Epidermal melanocyte (primary cell): ENCODE measurements at regions not wholly inside any gene's neighbourhood (a gene's known extent, or its start where the extent isn't known, plus 50 kb on each side); places are given as distances from the start of the nearest gene placed in this dataset.
A peak's percentile ranks its signal among the peaks of the same experiment; 100 is the strongest.
"Not testable (repeated sequence)": the region's sequence is repeated elsewhere in the genome, so short reads cannot be mapped to it uniquely, and the experiment has no call there.

Experiments used
- DNase-seq: peaks from one replicate; pipeline ENCODE4 v3.0.0; 2011; ENCODE audit warnings: low spot score; ENCODE audit not compliant: insufficient read length

GRCh38 chr6:100099189-100100074, 105.4 kb upstream of the MCHR2 start:
- DNase-seq, result no peak

GRCh38 chr6:100096936-100097335, 102.9 kb upstream of the MCHR2 start:
- DNase-seq, result no peak

- DNase-seq, result no peak
Observed at GRCh38 chr6:100096341-100096740, 102.3 kb upstream of the MCHR2 start.

GRCh38 chr6:100093405-100093804, 99.4 kb upstream of the MCHR2 start:
- DNase-seq, result no peak

- DNase-seq, result peak; percentile 41
Observed at GRCh38 chr6:100088009-100088408, 94.0 kb upstream of the MCHR2 start.

GRCh38 chr6:100084991-100085364, 91.0 kb upstream of the MCHR2 start:
- DNase-seq, result no peak

GRCh38 chr6:100084316-100084990, 90.4 kb upstream of the MCHR2 start:
- DNase-seq, result no peak

- no peak for DNase-seq
Observed at GRCh38 chr6:100078509-100078908, 84.5 kb upstream of the MCHR2 start.

GRCh38 chr6:100065348-100065747, 71.3 kb upstream of the MCHR2 start:
- DNase-seq, result no peak

- no peak for DNase-seq
Observed at GRCh38 chr6:100062621-100063020, 68.6 kb upstream of the MCHR2 start.

- no peak for DNase-seq
Observed at GRCh38 chr6:100057941-100058340, 63.9 kb upstream of the MCHR2 start.

GRCh38 chr6:100050550-100050949, 56.5 kb upstream of the MCHR2 start:
- DNase-seq, result no peak

- not testable (repeated sequence) for DNase-seq
Observed at GRCh38 chr6:100043961-100044360, 49.9 kb upstream of the MCHR2 start.
